ENCODE measurements at regions not wholly inside any gene's neighbourhood (a gene's known extent, or its start where the extent isn't known, plus 50 kb on each side); places are given as distances from the start of the nearest gene placed in this dataset.

- DNase-seq: no peak
Observed at GRCh38 chr14:97620066-97620465, 822.9 kb downstream of the VRK1 start.

GRCh38 chr14:97624985-97625384 is 827.8 kb downstream of the VRK1 start:
- no peak for DNase-seq

GRCh38 chr14:97625477-97625876 is 828.3 kb downstream of the VRK1 start:
- DNase-seq: no peak

GRCh38 chr14:97626088-97626487 is 828.9 kb downstream of the VRK1 start:
- no peak for DNase-seq

- DNase-seq: no peak
Observed at GRCh38 chr14:97630249-97630648, 833.1 kb downstream of the VRK1 start.

GRCh38 chr14:97633131-97633738 is 836.1 kb downstream of the VRK1 start:
- DNase-seq: no peak

GRCh38 chr14:97634751-97635150 is 837.6 kb downstream of the VRK1 start:
- peak in 1 of 2 donors; percentile 3 for DNase-seq

GRCh38 chr14:97638864-97639263 is 841.7 kb downstream of the VRK1 start:
- peak in 1 of 2 donors; percentile 16 for DNase-seq

- no peak for DNase-seq
Observed at GRCh38 chr14:97640031-97640430, 842.8 kb downstream of the VRK1 start.

GRCh38 chr14:97641827-97642226 is 844.6 kb downstream of the VRK1 start:
- DNase-seq: no peak

GRCh38 chr14:97642631-97643030 is 845.4 kb downstream of the VRK1 start:
- DNase-seq: no peak

GRCh38 chr14:97644365-97644764 is 847.2 kb downstream of the VRK1 start:
- no peak for DNase-seq

GRCh38 chr14:97649752-97650151 is 852.6 kb downstream of the VRK1 start:
- DNase-seq: no peak

- DNase-seq: no peak
Observed at GRCh38 chr14:97655169-97655948, 858.2 kb downstream of the VRK1 start.

GRCh38 chr14:97657609-97658008 is 860.4 kb downstream of the VRK1 start:
- DNase-seq: no peak

GRCh38 chr14:97687944-97688630 is 890.9 kb downstream of the VRK1 start:
- no peak for DNase-seq

GRCh38 chr14:97688631-97689336 is 891.6 kb downstream of the VRK1 start:
- no peak for DNase-seq

- DNase-seq: no peak
Observed at GRCh38 chr14:97692084-97692483, 894.9 kb downstream of the VRK1 start.

GRCh38 chr14:97695456-97695981 is 898.3 kb downstream of the VRK1 start:
- DNase-seq: no peak

GRCh38 chr14:97697772-97698171 is 900.6 kb downstream of the VRK1 start:
- DNase-seq: no peak

- DNase-seq: no peak
Observed at GRCh38 chr14:97699026-97699425, 901.8 kb downstream of the VRK1 start.

GRCh38 chr14:97703006-97703760 is 906.0 kb downstream of the VRK1 start:
- DNase-seq: no peak

All from inflammatory macrophage treated with lipopolysaccharide for 1 hour (primary cell).